ENCODE measurements at regions not wholly inside any gene's neighbourhood (a gene's known extent, or its start where the extent isn't known, plus 50 kb on each side); places are given as distances from the start of the nearest gene placed in this dataset.

DNA sequence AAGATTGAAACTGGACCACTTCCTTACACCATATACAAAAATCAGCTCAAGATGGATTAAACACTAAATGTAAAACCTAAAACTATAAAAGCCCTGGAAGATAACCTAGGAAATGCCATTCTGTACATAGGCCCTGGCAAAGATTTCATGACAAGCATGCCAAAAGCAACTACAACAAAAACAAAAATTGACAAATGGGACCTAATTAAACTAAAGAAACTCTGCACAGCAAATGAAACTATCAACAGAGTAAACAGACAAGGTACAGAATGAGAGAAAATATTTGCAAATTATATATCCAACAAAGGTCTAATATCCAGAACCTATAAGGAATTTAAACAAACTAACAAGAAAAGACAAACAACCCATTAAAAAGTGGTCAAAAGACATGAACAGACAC lies 173.1 kb upstream of the CCDC54 start:
- no peaks in the 10 kb centered on the region for H3K79me1 ChIP-seq (ENCODE audit: low read depth, low read length)
- H3K4me2 ChIP-seq (ENCODE audit: insufficient read depth, low read length, poor library complexity, severe bottlenecking) = no peak overlapping the region
- no peak overlapping the region for H2BK120ac ChIP-seq (ENCODE audit: low read depth, low read length)
- H3K4me3 ChIP-seq (ENCODE audit: low read length in 2 of 2) = no peak overlapping the region
- no peak overlapping the region for H3K18ac ChIP-seq (ENCODE audit: low read length)
- H2BK15ac ChIP-seq (ENCODE audit: low read length) = no peak overlapping the region
- H3K9me3 ChIP-seq (replicated peaks in 1 of 2; ENCODE audit: control insufficient read depth in 2 of 2, insufficient read depth in 1 of 2, low read depth in 1 of 2, low read length in 2 of 2) = no peaks in the 10 kb centered on the region
- peaks cover 4 to 14% of the 10 kb centered on the region in 2 donors for H3K4me1 ChIP-seq (ENCODE audit: control insufficient read depth in 2 of 2, insufficient read depth in 1 of 2, low read depth in 1 of 2, low read length in 2 of 2)
- no peak overlapping the region for H2AK5ac ChIP-seq (ENCODE audit: low read depth, low read length)
- H3K4ac ChIP-seq (ENCODE audit: low read length) = no peak overlapping the region
- H3K23ac ChIP-seq (ENCODE audit: low read depth, low read length, poor library complexity) = no peak overlapping the region
- DNase-seq (ENCODE audit: low spot score) = no peak
- no peak overlapping the region for H2BK5ac ChIP-seq (ENCODE audit: low read length)
- H3K9ac ChIP-seq (ENCODE audit: low read depth, low read length, poor library complexity) = no peak overlapping the region
- no peak overlapping the region for H2BK12ac ChIP-seq (ENCODE audit: low read length)
- H3K27ac ChIP-seq (replicated peaks; ENCODE audit: low read length) = no peak overlapping the region
- H3K14ac ChIP-seq (ENCODE audit: low read length) = no peak overlapping the region
- H2AFZ ChIP-seq (ENCODE audit: low read length) = no peak overlapping the region
- no peak overlapping the region for H4K91ac ChIP-seq (ENCODE audit: low read depth, low read length, poor library complexity)
- H4K8ac ChIP-seq (ENCODE audit: low read depth, low read length) = no peak overlapping the region
- H3K27me3 ChIP-seq (ENCODE audit: control insufficient read depth in 3 of 3, insufficient read depth in 3 of 3, low read depth in 1 of 3, low read length in 3 of 3) = no peaks in the 10 kb centered on the region
- H3K36me3 ChIP-seq (replicated peaks in 1 of 2; ENCODE audit: control insufficient read depth in 2 of 2, insufficient read depth in 2 of 2, low read length in 2 of 2) = no peaks in the 10 kb centered on the region

- Histone ChIP-seq H3K18ac (ENCODE audit: low read length) (no peak overlapping the region), H2BK5ac (ENCODE audit: low read length) (no peak overlapping the region), H3K27me3 (ENCODE audit: control insufficient read depth in 3 of 3, insufficient read depth in 3 of 3, low read depth in 1 of 3, low read length in 3 of 3) (no peaks in the 10 kb centered on the region), H3K4ac (ENCODE audit: low read length) (no peak overlapping the region), H4K8ac (ENCODE audit: low read depth, low read length) (no peak overlapping the region), H2BK120ac (ENCODE audit: low read depth, low read length) (no peak overlapping the region), H3K4me3 (ENCODE audit: low read length in 2 of 2) (no peak overlapping the region), H3K14ac (ENCODE audit: low read length) (no peak overlapping the region), H3K4me2 (ENCODE audit: insufficient read depth, low read length, poor library complexity, severe bottlenecking) (no peak overlapping the region), H2BK12ac (ENCODE audit: low read length) (no peak overlapping the region), H3K4me1 (ENCODE audit: control insufficient read depth in 2 of 2, insufficient read depth in 1 of 2, low read depth in 1 of 2, low read length in 2 of 2) (peaks cover 4 to 14% of the 10 kb centered on the region in 2 donors), H3K27ac (replicated peaks; ENCODE audit: low read length) (no peak overlapping the region), H3K9me3 (replicated peaks in 1 of 2; ENCODE audit: control insufficient read depth in 2 of 2, insufficient read depth in 1 of 2, low read depth in 1 of 2, low read length in 2 of 2) (no peaks in the 10 kb centered on the region), H2AK5ac (ENCODE audit: low read depth, low read length) (no peak overlapping the region), H4K91ac (ENCODE audit: low read depth, low read length, poor library complexity) (no peak overlapping the region), H3K36me3 (replicated peaks in 1 of 2; ENCODE audit: control insufficient read depth in 2 of 2, insufficient read depth in 2 of 2, low read length in 2 of 2) (no peaks in the 10 kb centered on the region), H2AFZ (ENCODE audit: low read length) (no peak overlapping the region), H2BK15ac (ENCODE audit: low read length) (no peak overlapping the region), H3K9ac (ENCODE audit: low read depth, low read length, poor library complexity) (no peak overlapping the region), H3K23ac (ENCODE audit: low read depth, low read length, poor library complexity) (no peak overlapping the region), H3K79me1 (ENCODE audit: low read depth, low read length) (no peaks in the 10 kb centered on the region)
- WGBS, 2 donors (ENCODE audit: extremely low coverage in 2 of 2, insufficient read length in 2 of 2, insufficient replicate concordance in 1 of 2) = no CpG with 5 or more reads among the region's 3 CpGs
- no peak for DNase-seq (ENCODE audit: low spot score)
Measured at GRCh38 chr3:107205358-107205757, 171.9 kb upstream of the CCDC54 start.

DNA sequence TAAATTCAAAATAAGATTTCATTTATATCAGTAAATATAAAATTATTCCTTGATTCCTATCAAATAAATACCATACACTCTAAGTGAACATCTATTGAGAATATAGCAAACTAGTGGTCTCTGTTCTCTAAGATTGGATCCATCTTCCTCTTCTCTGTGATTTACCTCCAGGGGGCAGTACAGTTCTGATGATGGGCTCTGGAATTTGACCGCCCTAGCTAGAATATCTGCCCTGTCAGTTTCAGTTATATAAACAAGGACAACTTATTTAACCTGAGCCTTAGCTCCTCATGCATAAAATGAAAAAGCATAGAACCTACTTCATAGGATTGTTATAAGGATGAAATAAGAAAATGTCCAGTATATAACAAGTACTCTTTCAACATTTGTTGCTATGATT lies 171.1 kb upstream of the CCDC54 start:
- H2BK12ac ChIP-seq (ENCODE audit: low read length) = no peak overlapping the region
- peak; percentile 23 for DNase-seq (ENCODE audit: low spot score)
- no peak overlapping the region for H3K4ac ChIP-seq (ENCODE audit: low read length)
- H2BK120ac ChIP-seq (ENCODE audit: low read depth, low read length) = no peak overlapping the region
- no peak overlapping the region for H2BK5ac ChIP-seq (ENCODE audit: low read length)
- H3K4me3 ChIP-seq (ENCODE audit: low read length in 2 of 2) = no peak overlapping the region
- H3K4me1 ChIP-seq (ENCODE audit: control insufficient read depth in 2 of 2, insufficient read depth in 1 of 2, low read depth in 1 of 2, low read length in 2 of 2) = peaks cover 4 to 14% of the 10 kb centered on the region in 2 donors
- H3K9ac ChIP-seq (ENCODE audit: low read depth, low read length, poor library complexity) = no peak overlapping the region
- no peak overlapping the region for H4K8ac ChIP-seq (ENCODE audit: low read depth, low read length)
- no peak overlapping the region for H3K4me2 ChIP-seq (ENCODE audit: insufficient read depth, low read length, poor library complexity, severe bottlenecking)
- no CpG with 5 or more reads among the region's 1 CpG for WGBS, 2 donors (ENCODE audit: extremely low coverage in 2 of 2, insufficient read length in 2 of 2, insufficient replicate concordance in 1 of 2)
- no peak overlapping the region for H2BK15ac ChIP-seq (ENCODE audit: low read length)
- H2AK5ac ChIP-seq (ENCODE audit: low read depth, low read length) = no peak overlapping the region
- H3K18ac ChIP-seq (ENCODE audit: low read length) = no peak overlapping the region
- no peak overlapping the region for H3K27ac ChIP-seq (replicated peaks; ENCODE audit: low read length)
- H3K9me3 ChIP-seq (replicated peaks in 1 of 2; ENCODE audit: control insufficient read depth in 2 of 2, insufficient read depth in 1 of 2, low read depth in 1 of 2, low read length in 2 of 2) = no peaks in the 10 kb centered on the region
- no peak overlapping the region for H3K14ac ChIP-seq (ENCODE audit: low read length)
- no peaks in the 10 kb centered on the region for H3K36me3 ChIP-seq (replicated peaks in 1 of 2; ENCODE audit: control insufficient read depth in 2 of 2, insufficient read depth in 2 of 2, low read length in 2 of 2)
- no peak overlapping the region for H2AFZ ChIP-seq (ENCODE audit: low read length)
- no peak overlapping the region for H3K23ac ChIP-seq (ENCODE audit: low read depth, low read length, poor library complexity)
- no peaks in the 10 kb centered on the region for H3K79me1 ChIP-seq (ENCODE audit: low read depth, low read length)
- no peak overlapping the region for H4K91ac ChIP-seq (ENCODE audit: low read depth, low read length, poor library complexity)
- H3K27me3 ChIP-seq (ENCODE audit: control insufficient read depth in 3 of 3, insufficient read depth in 3 of 3, low read depth in 1 of 3, low read length in 3 of 3) = no peaks in the 10 kb centered on the region

- Histone ChIP-seq H3K36me3 (replicated peaks in 1 of 2; ENCODE audit: control insufficient read depth in 2 of 2, insufficient read depth in 2 of 2, low read length in 2 of 2) (no peaks in the 10 kb centered on the region), H3K9ac (ENCODE audit: low read depth, low read length, poor library complexity) (no peak overlapping the region), H3K4me1 (ENCODE audit: control insufficient read depth in 2 of 2, insufficient read depth in 1 of 2, low read depth in 1 of 2, low read length in 2 of 2) (peaks cover 4 to 14% of the 10 kb centered on the region in 2 donors), H3K14ac (ENCODE audit: low read length) (no peak overlapping the region), H2BK5ac (ENCODE audit: low read length) (no peak overlapping the region), H3K27ac (replicated peaks; ENCODE audit: low read length) (no peak overlapping the region), H3K23ac (ENCODE audit: low read depth, low read length, poor library complexity) (no peak overlapping the region), H2BK12ac (ENCODE audit: low read length) (peak overlapping the region; percentile 30), H3K4me3 (ENCODE audit: low read length in 2 of 2) (no peak overlapping the region), H2BK120ac (ENCODE audit: low read depth, low read length) (no peak overlapping the region), H2AFZ (ENCODE audit: low read length) (no peak overlapping the region), H3K18ac (ENCODE audit: low read length) (peak overlapping the region; percentile 63), H4K8ac (ENCODE audit: low read depth, low read length) (no peak overlapping the region), H3K27me3 (ENCODE audit: control insufficient read depth in 3 of 3, insufficient read depth in 3 of 3, low read depth in 1 of 3, low read length in 3 of 3) (no peaks in the 10 kb centered on the region), H2AK5ac (ENCODE audit: low read depth, low read length) (no peak overlapping the region), H2BK15ac (ENCODE audit: low read length) (no peak overlapping the region), H3K4ac (ENCODE audit: low read length) (no peak overlapping the region), H4K91ac (ENCODE audit: low read depth, low read length, poor library complexity) (no peak overlapping the region), H3K79me1 (ENCODE audit: low read depth, low read length) (no peaks in the 10 kb centered on the region), H3K9me3 (replicated peaks in 1 of 2; ENCODE audit: control insufficient read depth in 2 of 2, insufficient read depth in 1 of 2, low read depth in 1 of 2, low read length in 2 of 2) (no peaks in the 10 kb centered on the region), H3K4me2 (ENCODE audit: insufficient read depth, low read length, poor library complexity, severe bottlenecking) (no peak overlapping the region)
- no peak for DNase-seq (ENCODE audit: low spot score)
Measured at GRCh38 chr3:107206945-107207344, 170.3 kb upstream of the CCDC54 start.

Data from neuronal stem cell (in vitro differentiated cells).